Pons (tissue), 1 donor: ENCODE measurements at regions not wholly inside any gene's neighbourhood (a gene's known extent, or its start where the extent isn't known, plus 50 kb on each side); places are given as distances from the start of the nearest gene placed in this dataset.
"Not testable (repeated sequence)": the region's sequence is repeated elsewhere in the genome, so short reads cannot be mapped to it uniquely, and the experiment has no call there.

Source experiments
- DNase-seq: peaks from one replicate; pipeline ENCODE4 v3.0.0-alpha.2; 2016; ENCODE audit warnings: low spot score

DNA sequence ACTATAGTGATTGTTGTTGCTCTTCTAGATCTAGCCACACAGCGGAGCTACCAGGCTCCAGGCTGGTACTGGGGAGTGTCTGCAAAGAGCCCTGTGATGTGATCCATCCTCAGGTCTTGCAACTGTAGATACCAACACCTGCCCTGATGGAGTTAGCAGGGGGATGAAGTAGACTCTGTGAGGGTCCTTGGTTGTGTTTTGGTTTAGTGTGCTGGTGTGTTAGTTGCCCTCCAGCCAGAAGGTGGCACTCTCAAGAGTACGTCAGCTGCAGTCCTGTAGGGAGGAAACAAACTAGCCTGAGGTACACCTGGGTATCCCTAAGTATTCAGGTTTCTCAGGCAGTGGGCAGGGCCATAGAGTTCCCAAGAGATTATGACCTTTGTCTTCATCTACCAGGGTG is 81.2 kb upstream of the TMPRSS2 start:
- no peak for DNase-seq

GRCh38 chr21:41585199-41585994 is 77.4 kb upstream of the TMPRSS2 start:
- no peak for DNase-seq

DNA sequence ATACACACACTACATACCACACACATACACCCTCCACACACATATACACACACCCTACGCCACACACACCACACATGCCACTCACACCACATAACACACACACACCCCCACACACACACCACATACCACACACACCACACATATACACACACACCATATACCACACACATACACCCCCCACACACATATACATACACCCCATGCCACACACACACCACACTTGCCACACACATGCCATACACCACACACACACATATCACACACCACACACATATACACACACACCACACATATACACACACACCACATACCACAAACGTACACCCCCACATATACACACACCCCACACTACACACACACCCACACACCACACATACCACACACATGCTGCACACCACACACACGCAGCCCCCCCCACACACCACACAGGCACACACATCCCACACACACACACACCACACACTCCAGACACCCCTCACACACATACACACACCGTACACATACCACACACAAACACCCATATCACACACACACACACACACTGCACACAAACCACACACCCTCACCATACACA is 76.7 kb upstream of the TMPRSS2 start:
- DNase-seq = no peak

GRCh38 chr21:41583274-41583790 is 75.4 kb upstream of the TMPRSS2 start:
- no peak for DNase-seq

- DNase-seq = no peak
Measured at GRCh38 chr21:41582866-41583265, 74.9 kb upstream of the TMPRSS2 start.

DNA sequence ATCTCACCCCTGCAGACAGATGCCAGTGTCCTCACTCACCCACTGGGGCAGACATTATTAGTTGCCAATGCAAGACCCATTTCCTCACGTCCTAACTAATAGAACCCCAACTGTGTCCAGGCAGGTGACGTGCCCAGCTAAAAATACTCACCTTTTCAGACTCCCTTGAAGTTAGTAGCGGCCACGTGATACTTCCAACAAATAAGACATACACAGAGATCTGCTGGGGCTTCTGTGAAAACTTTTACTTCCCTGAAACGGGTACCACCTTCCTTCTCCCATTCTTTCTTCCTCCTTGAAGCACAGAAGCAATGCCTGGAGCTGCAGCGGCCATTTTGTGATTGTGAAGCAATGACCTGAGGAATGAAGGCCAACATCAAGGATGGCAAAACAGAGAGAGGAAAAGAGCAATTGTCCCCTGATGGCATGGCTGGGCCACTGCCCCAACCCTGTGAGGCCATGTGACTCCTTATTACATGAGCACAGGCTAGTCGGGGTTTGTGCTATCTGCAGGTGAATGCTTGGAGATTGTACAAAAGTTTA is 74.4 kb upstream of the TMPRSS2 start:
- no peak for DNase-seq

- no peak for DNase-seq
Measured at GRCh38 chr21:41581592-41582228, 73.8 kb upstream of the TMPRSS2 start.

- DNase-seq = no peak
Measured at GRCh38 chr21:41580758-41581554, 73.0 kb upstream of the TMPRSS2 start.

- no peak for DNase-seq
Measured at GRCh38 chr21:41579692-41580091, 71.7 kb upstream of the TMPRSS2 start.

- DNase-seq = no peak
Measured at GRCh38 chr21:41578716-41579115, 70.8 kb upstream of the TMPRSS2 start.

- DNase-seq = no peak
Measured at GRCh38 chr21:41578083-41578482, 70.1 kb upstream of the TMPRSS2 start.

GRCh38 chr21:41576013-41576615 is 68.2 kb upstream of the TMPRSS2 start:
- no peak for DNase-seq

GRCh38 chr21:41573902-41574690 is 66.1 kb upstream of the TMPRSS2 start:
- DNase-seq = no peak

DNA sequence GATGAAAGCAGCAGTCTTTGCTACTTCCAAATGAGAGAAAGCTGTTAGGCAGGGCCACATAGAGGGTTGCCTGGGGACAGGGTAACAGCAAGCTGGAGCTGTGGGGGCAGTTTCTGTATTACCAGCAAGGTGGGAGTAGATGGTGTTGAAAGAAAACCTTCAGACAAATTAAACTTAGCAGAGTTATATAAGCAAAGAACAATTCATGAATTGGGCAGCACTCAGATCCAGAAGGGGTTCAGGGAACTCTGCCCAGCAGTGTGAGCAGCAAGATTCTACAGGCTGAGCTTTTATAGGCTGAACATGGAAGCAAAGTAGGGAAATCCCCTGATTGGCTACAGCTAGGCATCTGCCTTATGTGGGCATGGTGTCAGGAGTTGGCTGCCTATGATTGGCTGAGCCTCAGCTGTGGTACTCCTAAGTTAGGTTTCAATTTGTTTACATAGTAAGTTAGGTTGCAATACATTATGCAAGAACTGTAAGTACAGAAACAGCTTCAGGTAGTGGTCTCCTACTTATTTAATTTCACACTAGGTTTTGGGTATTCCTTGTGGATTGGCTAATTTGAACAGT is 64.1 kb upstream of the TMPRSS2 start:
- no peak for DNase-seq

DNA sequence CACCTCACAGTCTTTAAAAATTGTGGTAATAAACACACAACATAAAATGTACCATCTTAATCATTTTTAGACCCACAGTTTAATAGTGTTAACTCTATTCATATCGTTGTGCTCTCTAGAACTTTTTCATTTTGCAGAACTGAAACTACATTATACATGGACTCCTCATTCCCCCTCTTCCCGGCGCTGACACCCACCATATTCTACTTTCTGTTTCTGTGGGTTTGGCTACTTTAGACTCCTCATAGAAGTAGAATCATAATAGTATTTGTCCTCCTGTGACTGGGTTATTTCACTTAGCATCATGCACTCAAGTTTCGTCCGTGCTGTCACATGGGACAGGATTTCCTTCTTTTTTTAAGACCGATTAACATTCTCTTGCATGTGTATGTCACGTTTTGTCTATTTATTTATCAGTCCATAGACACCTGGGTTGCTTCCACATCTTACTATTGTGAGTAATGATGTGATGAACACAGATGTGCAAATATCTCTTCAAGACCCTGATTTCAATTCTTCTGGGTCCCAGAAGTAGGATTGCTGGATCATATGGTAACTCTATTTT is 62.9 kb upstream of the TMPRSS2 start:
- DNase-seq = no peak

DNA sequence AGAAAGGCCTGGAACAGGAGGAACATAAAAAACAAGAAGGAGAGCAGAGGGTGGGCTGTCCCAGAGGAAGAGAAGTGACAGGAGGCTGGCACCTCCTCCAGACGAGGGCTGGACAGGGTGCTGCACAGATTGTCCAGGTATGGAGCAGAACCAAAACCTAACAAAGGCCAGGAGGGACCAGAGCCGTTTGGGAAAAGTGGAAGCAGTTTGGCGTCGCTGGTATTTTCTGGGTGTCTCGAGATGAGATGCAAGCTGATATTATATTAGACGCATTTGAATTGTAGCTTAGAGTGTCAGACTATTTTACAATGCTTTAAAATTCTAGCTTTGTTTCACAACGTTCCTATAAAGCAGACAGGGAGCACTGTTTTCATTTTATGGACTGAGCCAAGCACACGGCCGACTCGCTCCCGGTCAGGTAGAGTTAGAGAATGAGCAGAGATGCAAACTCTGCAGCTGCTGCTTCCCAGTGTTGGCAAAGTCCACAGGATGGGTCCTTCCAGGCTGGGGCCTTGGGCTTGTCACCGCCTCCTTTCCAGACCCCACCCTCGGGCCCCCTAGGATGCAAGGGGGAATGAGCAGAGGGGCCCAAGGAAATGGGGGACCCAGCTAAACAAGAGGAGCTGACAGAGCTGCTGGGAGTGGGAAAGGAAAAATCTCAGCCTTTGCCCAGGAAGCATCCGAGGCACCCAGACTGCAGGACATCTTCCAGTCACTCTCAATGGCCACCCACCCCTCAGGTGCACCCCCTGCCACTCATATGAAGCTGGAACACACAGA is 60.8 kb upstream of the TMPRSS2 start:
- no peak for DNase-seq

- no peak for DNase-seq
Measured at GRCh38 chr21:41567901-41568510, 60.0 kb upstream of the TMPRSS2 start.

DNA sequence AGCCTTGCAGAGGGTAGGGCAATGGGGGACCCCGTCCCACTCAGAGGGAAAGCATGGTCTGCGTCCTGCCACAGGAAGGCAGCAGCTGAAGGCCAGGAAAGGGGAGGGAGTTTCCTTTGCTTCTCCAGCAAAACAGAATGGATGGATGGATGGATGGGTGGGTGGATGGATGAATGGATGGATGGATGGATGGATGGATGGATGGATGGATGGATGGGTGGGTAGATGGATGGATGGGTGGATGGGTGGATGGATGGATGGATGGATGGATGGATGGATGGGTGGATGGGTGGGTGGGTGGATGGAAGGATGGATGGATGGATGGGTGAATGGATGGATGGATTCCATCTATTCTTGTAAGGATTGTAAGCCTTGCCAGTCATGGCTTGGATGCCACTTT is 59.3 kb upstream of the TMPRSS2 start:
- not testable (repeated sequence) for DNase-seq

- DNase-seq = no peak
Measured at GRCh38 chr21:41566500-41567014, 58.6 kb upstream of the TMPRSS2 start.
